ENCODE measurements at regions not wholly inside any gene's neighbourhood (a gene's known extent, or its start where the extent isn't known, plus 50 kb on each side); places are given as distances from the start of the nearest gene placed in this dataset.

- Mint-ChIP-seq H3K9me3 (no peaks in the 10 kb centered on the region), H3K27me3 (ENCODE audit: low read depth) (no peaks in the 10 kb centered on the region; the same call in 1 of the 2 replicates), H3K4me3 (no peak overlapping the region), H3K27ac (no peak overlapping the region), H3K36me3 (no peaks in the 10 kb centered on the region), H3K4me1 (no peaks in the 10 kb centered on the region)
- TF ChIP-seq CDX4 (CRISPR knock-in tag; IDR thresholded peaks at IDR 0.05; ENCODE audit: borderline replicate concordance) (no peak), ARID4B (CRISPR knock-in tag; IDR thresholded peaks at IDR 0.05; ENCODE audit: borderline replicate concordance) (no peak), PRDM15 (CRISPR knock-in tag; IDR thresholded peaks at IDR 0.05) (no peak), FOXJ3 (CRISPR knock-in tag; IDR thresholded peaks at IDR 0.05; ENCODE audit: borderline replicate concordance) (no peak), ZSCAN18 (CRISPR knock-in tag; IDR thresholded peaks at IDR 0.05) (no peak), GABPB1 (CRISPR knock-in tag; IDR thresholded peaks at IDR 0.05) (no peak), CREM (CRISPR knock-in tag; IDR thresholded peaks at IDR 0.05) (no peak), HMGXB4 (CRISPR knock-in tag; IDR thresholded peaks at IDR 0.05) (no peak), AFF4 (CRISPR knock-in tag; IDR thresholded peaks at IDR 0.05; ENCODE audit: borderline replicate concordance) (no peak), TP53 (CRISPR knock-in tag; IDR thresholded peaks at IDR 0.05) (no peak), ZNF396 (CRISPR knock-in tag; IDR thresholded peaks at IDR 0.05; ENCODE audit: borderline replicate concordance) (no peak), NFATC4 (CRISPR knock-in tag; IDR thresholded peaks at IDR 0.05) (no peak), ATF1 (CRISPR knock-in tag; IDR thresholded peaks at IDR 0.05) (no peak), ZNF416 (CRISPR knock-in tag; IDR thresholded peaks at IDR 0.05) (no peak), FOXP1 (CRISPR knock-in tag; IDR thresholded peaks at IDR 0.05; ENCODE audit: borderline replicate concordance) (no peak), ZBTB21 (CRISPR knock-in tag; IDR thresholded peaks at IDR 0.05; ENCODE audit: borderline replicate concordance) (no peak), NR1H2 (CRISPR knock-in tag; IDR thresholded peaks at IDR 0.05) (no peak), ZNF423 (CRISPR knock-in tag; IDR thresholded peaks at IDR 0.05) (no peak)
- ChIA-PET POLR2A (interaction anchor here (0.5 kb wide), 1 partner anchor 10 kb away, joined by 3 read pairs; no protein-coding TSS in a partner anchor), CTCF (no interaction called here)
- ATAC-seq (no peak), DNase-seq (ENCODE audit: low spot score) (no peak)
Observed at GRCh38 chr5:14028188-14028587, 83.7 kb upstream of the DNAH5 start.

Measured in WTC11 (cell line).